GM18498 (cell line): ENCODE measurements at regions not wholly inside any gene's neighbourhood (a gene's known extent, or its start where the extent isn't known, plus 50 kb on each side); places are given as distances from the start of the nearest gene placed in this dataset.

ENCODE experiments used
- ATAC-seq: cut with Tn5 transposase; IDR thresholded peaks from one replicate; pipeline ENCODE4 v1.9.1; 2021; ENCODE audit warnings: mild to moderate bottlenecking, moderate library complexity; ENCODE audit not compliant: unreplicated experiment

GRCh38 chr20:54891907-54892306 is 416.5 kb downstream of the DOK5 start:
- no peak for ATAC-seq

- no peak for ATAC-seq
These were observed 404.0 kb downstream of the DOK5 start for GRCh38 chr20:54879393-54879792.

- ATAC-seq = no peak
These were observed 399.9 kb downstream of the DOK5 start for GRCh38 chr20:54875307-54875706.

- ATAC-seq = no peak
These were observed 399.3 kb downstream of the DOK5 start for GRCh38 chr20:54874718-54875117.

- no peak for ATAC-seq
These were observed 397.0 kb downstream of the DOK5 start for GRCh38 chr20:54872440-54872839.

- no peak for ATAC-seq
These were observed 394.4 kb downstream of the DOK5 start for GRCh38 chr20:54869765-54870164.

- no peak for ATAC-seq
These were observed 389.9 kb downstream of the DOK5 start for GRCh38 chr20:54865273-54865672.

GRCh38 chr20:54860716-54861115 is 385.3 kb downstream of the DOK5 start:
- no peak for ATAC-seq

- no peak for ATAC-seq
These were observed 380.8 kb downstream of the DOK5 start for GRCh38 chr20:54856202-54856601.

- no peak for ATAC-seq
These were observed 374.3 kb downstream of the DOK5 start for GRCh38 chr20:54849741-54850140.

GRCh38 chr20:54848984-54849538 is 373.7 kb downstream of the DOK5 start:
- no peak for ATAC-seq

GRCh38 chr20:54848262-54848661 is 372.9 kb downstream of the DOK5 start:
- no peak for ATAC-seq

GRCh38 chr20:54846948-54847347 is 371.6 kb downstream of the DOK5 start:
- ATAC-seq = no peak

GRCh38 chr20:54844346-54844745 is 369.0 kb downstream of the DOK5 start:
- ATAC-seq = no peak

GRCh38 chr20:54843865-54844264 is 368.5 kb downstream of the DOK5 start:
- ATAC-seq = no peak

GRCh38 chr20:54843431-54843830 is 368.0 kb downstream of the DOK5 start:
- ATAC-seq = no peak

- no peak for ATAC-seq
These were observed 363.8 kb downstream of the DOK5 start for GRCh38 chr20:54839224-54839623.

GRCh38 chr20:54837226-54837625 is 361.8 kb downstream of the DOK5 start:
- no peak for ATAC-seq

GRCh38 chr20:54822386-54822785 is 347.0 kb downstream of the DOK5 start:
- no peak for ATAC-seq

- ATAC-seq = no peak
These were observed 345.0 kb downstream of the DOK5 start for GRCh38 chr20:54820392-54820791.

GRCh38 chr20:54806462-54806861 is 331.1 kb downstream of the DOK5 start:
- ATAC-seq = no peak

- ATAC-seq = no peak
These were observed 319.5 kb downstream of the DOK5 start for GRCh38 chr20:54794874-54795273.

- ATAC-seq = no peak
These were observed 318.7 kb downstream of the DOK5 start for GRCh38 chr20:54794110-54794509.
